ENCODE measurements at regions not wholly inside any gene's neighbourhood (a gene's known extent, or its start where the extent isn't known, plus 50 kb on each side); places are given as distances from the start of the nearest gene placed in this dataset.

DNA sequence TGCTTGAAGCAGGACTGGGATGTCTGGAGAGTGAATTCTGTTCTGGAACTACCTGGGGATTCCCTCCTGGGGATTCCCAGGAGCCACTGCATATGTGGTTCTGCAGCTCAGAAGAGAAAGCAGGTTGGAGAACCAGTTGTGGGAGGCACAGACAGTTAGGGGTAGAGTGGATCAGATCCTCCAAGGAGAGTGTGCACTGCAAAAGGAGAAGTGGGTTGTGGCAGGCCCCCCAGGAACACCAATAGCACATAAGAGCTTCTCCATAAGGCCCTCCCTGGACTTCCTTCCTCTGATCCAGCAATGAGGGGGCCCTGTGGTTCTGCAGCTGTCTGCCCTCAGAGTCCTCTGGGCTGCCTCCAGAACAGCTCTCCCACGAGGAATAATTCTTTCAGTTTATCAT is 369.2 kb upstream of the CNR1 start:
- TF ChIP-seq, protein P1, sequence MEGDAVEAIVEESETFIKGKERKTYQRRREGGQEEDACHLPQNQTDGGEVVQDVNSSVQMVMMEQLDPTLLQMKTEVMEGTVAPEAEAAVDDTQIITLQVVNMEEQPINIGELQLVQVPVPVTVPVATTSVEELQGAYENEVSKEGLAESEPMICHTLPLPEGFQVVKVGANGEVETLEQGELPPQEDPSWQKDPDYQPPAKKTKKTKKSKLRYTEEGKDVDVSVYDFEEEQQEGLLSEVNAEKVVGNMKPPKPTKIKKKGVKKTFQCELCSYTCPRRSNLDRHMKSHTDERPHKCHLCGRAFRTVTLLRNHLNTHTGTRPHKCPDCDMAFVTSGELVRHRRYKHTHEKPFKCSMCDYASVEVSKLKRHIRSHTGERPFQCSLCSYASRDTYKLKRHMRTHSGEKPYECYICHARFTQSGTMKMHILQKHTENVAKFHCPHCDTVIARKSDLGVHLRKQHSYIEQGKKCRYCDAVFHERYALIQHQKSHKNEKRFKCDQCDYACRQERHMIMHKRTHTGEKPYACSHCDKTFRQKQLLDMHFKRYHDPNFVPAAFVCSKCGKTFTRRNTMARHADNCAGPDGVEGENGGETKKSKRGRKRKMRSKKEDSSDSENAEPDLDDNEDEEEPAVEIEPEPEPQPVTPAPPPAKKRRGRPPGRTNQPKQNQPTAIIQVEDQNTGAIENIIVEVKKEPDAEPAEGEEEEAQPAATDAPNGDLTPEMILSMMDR (IDR thresholded peaks at IDR 0.05; ENCODE audit: unreplicated experiment) = no peak
- Mint-ChIP-seq H3K27ac (no peak overlapping the region), H3K9me3 (no peaks in the 10 kb centered on the region), H3K4me3 (no peak overlapping the region), H3K36me3 (no peaks in the 10 kb centered on the region), H3K27me3 (ENCODE audit: low read depth) (peaks cover 33% of the 10 kb centered on the region), H3K4me1 (no peaks in the 10 kb centered on the region)
- DNase-seq (ENCODE audit: low spot score in 2 of 2, unreplicated experiment in 2 of 2) = no peak

DNA sequence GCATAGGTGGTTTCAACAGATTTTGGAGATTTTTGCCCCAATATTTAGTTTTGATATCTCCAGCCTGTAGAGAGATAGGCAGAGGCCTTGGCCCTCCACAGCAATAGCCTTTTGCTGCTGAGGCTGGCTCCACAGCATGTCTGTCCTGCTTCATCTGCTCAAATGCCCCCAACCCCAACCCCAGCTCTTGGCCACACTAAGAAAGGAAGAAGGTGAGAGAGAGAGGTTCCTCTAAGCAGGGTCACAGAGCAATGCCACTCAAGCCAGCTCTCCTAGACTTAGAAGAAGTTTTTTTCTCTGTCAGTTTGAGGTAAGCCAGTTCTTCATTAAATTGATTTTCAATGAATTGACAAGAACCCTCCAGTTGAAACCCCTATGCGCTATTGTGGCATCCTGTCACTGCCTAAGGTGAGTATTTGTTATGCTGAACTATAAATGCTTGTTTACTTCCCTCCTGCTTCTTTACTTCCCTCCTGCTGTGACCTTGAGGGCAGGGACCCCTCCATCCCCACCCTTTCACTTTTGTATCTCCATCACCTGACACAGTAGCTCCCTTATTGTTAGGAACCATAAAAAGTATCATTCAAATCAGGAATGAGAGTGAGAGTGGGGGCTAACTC is 366.2 kb upstream of the CNR1 start:
- Mint-ChIP-seq H3K27ac (no peak overlapping the region), H3K9me3 (peaks cover under 1% of the 10 kb centered on the region), H3K27me3 (ENCODE audit: low read depth) (peaks cover 23% of the 10 kb centered on the region), H3K4me1 (no peaks in the 10 kb centered on the region), H3K4me3 (no peak overlapping the region), H3K36me3 (no peaks in the 10 kb centered on the region)
- no peak for DNase-seq (ENCODE audit: low spot score in 2 of 2, unreplicated experiment in 2 of 2)
- TF ChIP-seq, protein P1 (IDR thresholded peaks at IDR 0.05; ENCODE audit: unreplicated experiment) = no peak

DNA sequence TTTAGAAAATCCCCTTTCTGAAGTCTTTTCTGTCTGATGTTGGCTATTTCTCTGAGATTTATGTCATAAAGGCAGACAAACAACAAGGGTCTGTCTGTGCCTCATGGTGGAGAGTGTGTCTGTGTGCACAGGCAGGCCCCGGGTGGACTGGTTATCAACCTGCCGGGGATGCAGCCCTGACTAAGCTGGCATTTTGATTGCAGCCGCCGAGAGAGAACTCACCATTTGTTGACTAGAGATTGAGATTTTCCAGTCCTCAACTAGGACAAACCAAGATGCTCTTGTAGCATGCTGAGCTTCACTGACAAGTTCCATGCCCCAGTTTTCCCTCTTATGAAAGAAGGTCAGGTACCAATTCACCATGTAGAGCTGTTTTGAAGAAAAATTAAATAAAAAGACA is 363.6 kb upstream of the CNR1 start:
- Mint-ChIP-seq H3K9me3 (peaks cover 11% of the 10 kb centered on the region), H3K27ac (no peak overlapping the region), H3K4me3 (no peak overlapping the region), H3K36me3 (peaks cover 1% of the 10 kb centered on the region), H3K27me3 (ENCODE audit: low read depth) (peaks cover 8% of the 10 kb centered on the region), H3K4me1 (no peaks in the 10 kb centered on the region)
- TF ChIP-seq, protein P1 (IDR thresholded peaks at IDR 0.05; ENCODE audit: unreplicated experiment) = no peak
- no peak for DNase-seq (ENCODE audit: low spot score in 2 of 2, unreplicated experiment in 2 of 2)

DNA sequence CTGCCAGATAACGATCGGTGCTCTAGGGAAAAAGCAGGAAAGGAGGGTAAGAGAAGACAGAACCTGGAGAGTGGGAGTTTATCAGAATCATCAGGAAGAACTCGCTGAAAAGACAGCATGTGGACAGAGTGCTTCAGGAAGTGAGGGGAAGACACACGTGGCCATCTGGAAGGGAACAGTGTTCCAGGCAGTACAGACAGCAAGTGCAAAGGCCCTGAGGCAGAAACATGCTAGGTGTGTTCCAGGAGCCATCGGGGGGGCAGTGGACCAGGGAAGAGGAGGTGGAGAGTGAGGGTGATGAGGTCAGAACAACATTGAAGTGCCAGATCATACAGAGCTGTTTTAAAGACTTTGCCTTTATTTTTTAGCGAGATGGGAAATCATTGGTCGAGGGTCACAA is 354.3 kb upstream of the CNR1 start:
- peaks cover 5% of the 10 kb centered on the region for H3K4me1 Mint-ChIP-seq
- DNase-seq (ENCODE audit: low spot score in 2 of 2, unreplicated experiment in 2 of 2) = no peak
- H3K9me3 Mint-ChIP-seq = peaks cover 15% of the 10 kb centered on the region
- TF ChIP-seq, protein P1 (IDR thresholded peaks at IDR 0.05; ENCODE audit: unreplicated experiment) = no peak
- no peak overlapping the region for H3K4me3 Mint-ChIP-seq
- H3K27me3 Mint-ChIP-seq (ENCODE audit: low read depth) = no peaks in the 10 kb centered on the region
- H3K36me3 Mint-ChIP-seq = no peaks in the 10 kb centered on the region
- H3K27ac Mint-ChIP-seq = no peak overlapping the region

DNA sequence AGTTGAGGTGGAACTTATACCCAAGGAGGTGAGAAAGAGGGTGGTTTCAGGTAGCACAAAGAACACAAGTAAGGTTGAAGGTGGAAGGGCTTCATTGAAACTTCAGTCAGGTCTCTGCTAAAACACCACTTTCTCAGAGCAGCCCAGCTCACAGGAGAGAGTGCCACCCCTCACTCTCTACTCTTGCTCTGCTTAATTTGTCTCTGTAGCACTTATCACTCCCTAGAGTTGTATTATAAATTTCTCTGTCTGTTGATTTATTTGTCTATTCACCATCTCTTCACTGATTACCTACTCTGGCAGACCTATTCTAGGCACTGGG is 353.8 kb upstream of the CNR1 start:
- DNase-seq (ENCODE audit: low spot score in 2 of 2, unreplicated experiment in 2 of 2) = no peak
- Mint-ChIP-seq H3K9me3 (peaks cover 14% of the 10 kb centered on the region), H3K27ac (no peak overlapping the region), H3K4me1 (peaks cover 5% of the 10 kb centered on the region), H3K4me3 (no peak overlapping the region), H3K27me3 (ENCODE audit: low read depth) (no peaks in the 10 kb centered on the region), H3K36me3 (no peaks in the 10 kb centered on the region)
- TF ChIP-seq, protein P1 (IDR thresholded peaks at IDR 0.05; ENCODE audit: unreplicated experiment) = no peak

Data from mesothelial cell of epicardium (in vitro differentiated cells).